AG04449 (cell line): ENCODE measurements at regions not wholly inside any gene's neighbourhood (a gene's known extent, or its start where the extent isn't known, plus 50 kb on each side); places are given as distances from the start of the nearest gene placed in this dataset.

Experiments
- CTCF ChIA-PET: fragments of 350-600 bp; formaldehyde crosslinking; extraction: SDS; loops from one replicate; lab custom pipeline; 2021; ENCODE audit warnings: antibody characterized with exemption; lab: Yijun Ruan, JAX
- POLR2A ChIA-PET: fragments of 400-600, 350-600 bp; formaldehyde crosslinking; extraction: SDS; loops from one replicate; lab custom pipeline; 2020; ENCODE audit warnings: antibody characterized with exemption, inconsistent platforms; lab: Yijun Ruan, JAX
- DNase-seq: peaks from one replicate; pipeline ENCODE4 v3.0.0-alpha.2; 2010; ENCODE audit warnings: low read depth, low spot score
- H3K4me3 ChIP-seq: 2 replicates; pipeline ENCODE4 v1.5.1; 2011; ENCODE audit warnings: low read depth, mild to moderate bottlenecking, control low read depth, low read length
- CTCF ChIP-seq: IDR thresholded peaks from one replicate; pipeline ENCODE4 v1.5.1; 2011; ENCODE audit warnings: mild to moderate bottlenecking, moderate library complexity, low read length, control low read depth, inconsistent platforms; ENCODE audit not compliant: insufficient read depth; ENCODE audit errors: missing control alignments

GRCh38 chr18:56152551-56153310 is 485.7 kb downstream of the TXNL1 start:
- H3K4me3 ChIP-seq = no peak overlapping the region
- ChIA-PET POLR2A (no interaction called here), CTCF (interaction anchor here (1.3 kb wide), 1 partner anchor 24 kb away, joined by 3 read pairs; no protein-coding TSS in a partner anchor)
- no peak for TF ChIP-seq CTCF
- no peak for DNase-seq

- CTCF ChIA-PET = no interaction called here
- peak; percentile 91 for DNase-seq
- POLR2A ChIA-PET = interaction anchor here (0.7 to 1.5 kb wide), 4 partner anchors 8 to 42 kb away, joined by 4 to 13 read pairs (median 4); no protein-coding TSS in a partner anchor
- TF ChIP-seq CTCF = no peak
- no peak overlapping the region for H3K4me3 ChIP-seq
These were observed 490.0 kb downstream of the TXNL1 start for GRCh38 chr18:56148373-56148772.

- no peak overlapping the region for H3K4me3 ChIP-seq
- no peak for DNase-seq
- ChIA-PET POLR2A (no interaction called here), CTCF (no interaction called here)
- no peak for TF ChIP-seq CTCF
These were observed 491.8 kb downstream of the TXNL1 start for GRCh38 chr18:56146565-56146964.

GRCh38 chr18:56142001-56142400 is 496.4 kb downstream of the TXNL1 start:
- CTCF ChIA-PET = interaction anchor here (2.1 kb wide), 1 partner anchor 434 kb away, joined by 7 read pairs; no protein-coding TSS in a partner anchor
- TF ChIP-seq CTCF = no peak
- no peak overlapping the region for H3K4me3 ChIP-seq
- POLR2A ChIA-PET = no interaction called here
- DNase-seq = no peak

GRCh38 chr18:56139792-56140254 is 498.6 kb downstream of the TXNL1 start:
- H3K4me3 ChIP-seq = no peak overlapping the region
- ChIA-PET CTCF (interaction anchor here (1.2 to 2.1 kb wide), 3 partner anchors 9 to 436 kb away, joined by 3 to 7 read pairs (median 3); no protein-coding TSS in a partner anchor), POLR2A (interaction anchor here (0.8 to 2.2 kb wide), 4 partner anchors 9 to 307 kb away, joined by 3 to 13 read pairs (median 4); no protein-coding TSS in a partner anchor)
- no peak for TF ChIP-seq CTCF
- DNase-seq = peak; percentile 74

- DNase-seq = no peak
- no peak overlapping the region for H3K4me3 ChIP-seq
- ChIA-PET POLR2A (interaction anchor here (1.0 to 2.2 kb wide), 2 partner anchors 9 to 141 kb away, joined by 5 to 13 read pairs; no protein-coding TSS in a partner anchor), CTCF (interaction anchor here (1.5 kb wide), 1 partner anchor 27 kb away, joined by 3 read pairs; no protein-coding TSS in a partner anchor)
- no peak for TF ChIP-seq CTCF
These were observed 499.0 kb downstream of the TXNL1 start for GRCh38 chr18:56139372-56139771.
